Ureter (tissue), 1 donor: ENCODE measurements at regions not wholly inside any gene's neighbourhood (a gene's known extent, or its start where the extent isn't known, plus 50 kb on each side); places are given as distances from the start of the nearest gene placed in this dataset.
"Not testable (repeated sequence)": the region's sequence is repeated elsewhere in the genome, so short reads cannot be mapped to it uniquely, and the experiment has no call there.

Source experiments
- DNase-seq: peaks from one replicate; pipeline ENCODE4 v3.0.0-alpha.2; 2020; ENCODE audit warnings: low spot score
- donor health status: DM: yes; HTN: yes; CAD: no.

GRCh38 chr13:79874396-79875360, 393.7 kb downstream of the NDFIP2 start:
- no peak for DNase-seq

- DNase-seq = no peak
These were observed 390.6 kb downstream of the NDFIP2 start for GRCh38 chr13:79871594-79871993.

GRCh38 chr13:79870766-79871165, 389.8 kb downstream of the NDFIP2 start:
- no peak for DNase-seq

- no peak for DNase-seq
These were observed 389.2 kb downstream of the NDFIP2 start for GRCh38 chr13:79870123-79870522.

GRCh38 chr13:79869326-79869725, 388.4 kb downstream of the NDFIP2 start:
- DNase-seq = no peak

- no peak for DNase-seq
These were observed 386.3 kb downstream of the NDFIP2 start for GRCh38 chr13:79867254-79867653.

GRCh38 chr13:79866436-79866835, 385.5 kb downstream of the NDFIP2 start:
- no peak for DNase-seq

- no peak for DNase-seq
These were observed 381.6 kb downstream of the NDFIP2 start for GRCh38 chr13:79862515-79862914.

GRCh38 chr13:79861731-79862130, 380.8 kb downstream of the NDFIP2 start:
- DNase-seq = no peak

- no peak for DNase-seq
These were observed 379.8 kb downstream of the NDFIP2 start for GRCh38 chr13:79860791-79861190.

- no peak for DNase-seq
These were observed 378.8 kb downstream of the NDFIP2 start for GRCh38 chr13:79859756-79860155.

GRCh38 chr13:79853251-79853650, 372.3 kb downstream of the NDFIP2 start:
- no peak for DNase-seq

GRCh38 chr13:79851318-79851717, 370.4 kb downstream of the NDFIP2 start:
- DNase-seq = no peak

GRCh38 chr13:79847882-79848592, 367.1 kb downstream of the NDFIP2 start:
- no peak for DNase-seq

- DNase-seq = no peak
These were observed 365.4 kb downstream of the NDFIP2 start for GRCh38 chr13:79846386-79846785.

GRCh38 chr13:79837741-79838450, 356.9 kb downstream of the NDFIP2 start:
- no peak for DNase-seq

- DNase-seq = not testable (repeated sequence)
These were observed 355.2 kb downstream of the NDFIP2 start for GRCh38 chr13:79836121-79836520.

GRCh38 chr13:79834876-79835275, 353.9 kb downstream of the NDFIP2 start:
- no peak for DNase-seq

- DNase-seq = no peak
These were observed 353.0 kb downstream of the NDFIP2 start for GRCh38 chr13:79833991-79834390.

GRCh38 chr13:79831556-79831955, 350.6 kb downstream of the NDFIP2 start:
- no peak for DNase-seq

GRCh38 chr13:79830945-79831344, 350.0 kb downstream of the NDFIP2 start:
- no peak for DNase-seq

- no peak for DNase-seq
These were observed 349.5 kb downstream of the NDFIP2 start for GRCh38 chr13:79830426-79830825.
